RWPE1 (cell line): ENCODE measurements at regions not wholly inside any gene's neighbourhood (a gene's known extent, or its start where the extent isn't known, plus 50 kb on each side); places are given as distances from the start of the nearest gene placed in this dataset.
"Not testable (repeated sequence)": the region's sequence is repeated elsewhere in the genome, so short reads cannot be mapped to it uniquely, and the experiment has no call there.

Experiments used
- CTCF ChIA-PET: fragments of 350-600 bp; sonication (Branson Sonifier 250); formaldehyde crosslinking; extraction: SDS; loops from one replicate; lab custom pipeline; 2021; lab: Yijun Ruan, JAX
- POLR2A ChIA-PET: fragments of 400-600 bp; formaldehyde crosslinking; extraction: SDS; loops from one replicate; lab custom pipeline; 2020; ENCODE audit warnings: antibody characterized with exemption; ENCODE audit not compliant: low non-redundant PET; lab: Yijun Ruan, JAX
- DNase-seq: peaks from one replicate; pipeline ENCODE4 v3.0.0; 2012; ENCODE audit warnings: low spot score
- H3K27ac ChIP-seq: fragments of 450-650 bp; 2 replicates; pipeline ENCODE4 v1.5.1; 2017
- TF ChIP-seq, protein P1 (sequence below): fragments of 450-650 bp; conservative IDR thresholded peaks from 2 replicates; pipeline ENCODE4 v1.5.1; 2017; ENCODE audit warnings: low read depth, mild to moderate bottlenecking

DNA sequence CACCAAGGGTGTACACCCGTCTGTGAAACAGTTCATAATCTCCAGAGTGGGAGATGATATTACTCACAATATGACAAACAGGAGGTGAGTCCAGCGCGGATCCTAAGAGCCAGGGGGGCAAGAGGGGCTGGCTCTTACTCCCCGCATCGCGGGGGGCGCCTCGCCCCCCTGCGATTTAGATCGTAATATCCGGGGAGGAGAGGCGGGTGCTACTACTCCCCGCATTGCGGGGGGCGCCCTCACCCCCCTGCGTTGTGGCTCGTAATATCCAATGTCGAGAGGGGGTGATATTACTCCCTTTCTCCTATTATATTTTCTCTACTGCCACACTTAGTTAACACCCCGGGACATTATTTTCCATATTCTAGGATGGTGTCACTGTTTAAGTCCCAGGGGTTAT, 131.9 kb downstream of the ADRA2C start:
- no peak for DNase-seq
- ChIA-PET CTCF (no interaction called here), POLR2A (no interaction called here)
- TF ChIP-seq, protein P1, sequence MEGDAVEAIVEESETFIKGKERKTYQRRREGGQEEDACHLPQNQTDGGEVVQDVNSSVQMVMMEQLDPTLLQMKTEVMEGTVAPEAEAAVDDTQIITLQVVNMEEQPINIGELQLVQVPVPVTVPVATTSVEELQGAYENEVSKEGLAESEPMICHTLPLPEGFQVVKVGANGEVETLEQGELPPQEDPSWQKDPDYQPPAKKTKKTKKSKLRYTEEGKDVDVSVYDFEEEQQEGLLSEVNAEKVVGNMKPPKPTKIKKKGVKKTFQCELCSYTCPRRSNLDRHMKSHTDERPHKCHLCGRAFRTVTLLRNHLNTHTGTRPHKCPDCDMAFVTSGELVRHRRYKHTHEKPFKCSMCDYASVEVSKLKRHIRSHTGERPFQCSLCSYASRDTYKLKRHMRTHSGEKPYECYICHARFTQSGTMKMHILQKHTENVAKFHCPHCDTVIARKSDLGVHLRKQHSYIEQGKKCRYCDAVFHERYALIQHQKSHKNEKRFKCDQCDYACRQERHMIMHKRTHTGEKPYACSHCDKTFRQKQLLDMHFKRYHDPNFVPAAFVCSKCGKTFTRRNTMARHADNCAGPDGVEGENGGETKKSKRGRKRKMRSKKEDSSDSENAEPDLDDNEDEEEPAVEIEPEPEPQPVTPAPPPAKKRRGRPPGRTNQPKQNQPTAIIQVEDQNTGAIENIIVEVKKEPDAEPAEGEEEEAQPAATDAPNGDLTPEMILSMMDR: no peak
- H3K27ac ChIP-seq: no peak overlapping the region

DNA sequence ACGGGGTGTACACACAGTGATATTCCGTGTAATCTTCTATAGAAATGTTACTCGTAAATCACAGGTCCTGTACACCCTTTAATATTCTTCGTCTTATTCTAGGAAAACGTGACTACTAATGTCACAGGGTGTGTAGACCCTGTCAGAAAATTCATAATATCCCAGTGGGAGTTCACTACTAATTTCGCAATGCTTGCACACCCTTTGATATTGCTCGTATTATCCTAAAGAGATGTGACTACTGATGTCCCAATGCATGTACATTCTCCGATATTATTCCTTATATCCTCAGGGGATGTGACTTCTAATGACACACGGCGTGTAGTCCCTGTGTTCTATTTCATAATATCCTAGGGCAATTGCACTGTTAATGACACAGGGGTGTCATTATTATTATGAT, 132.7 kb downstream of the ADRA2C start:
- CTCF ChIA-PET, POLR2A ChIA-PET, DNase-seq: not testable (repeated sequence)

GRCh38 chr4:3904264-3904955, 138.2 kb downstream of the ADRA2C start:
- CTCF ChIA-PET, H3K27ac ChIP-seq, POLR2A ChIA-PET, DNase-seq: not testable (repeated sequence)

More for the DNA sequence above, 132.7 kb downstream of the ADRA2C start:
- not testable (repeated sequence) for H3K27ac ChIP-seq

DNA sequence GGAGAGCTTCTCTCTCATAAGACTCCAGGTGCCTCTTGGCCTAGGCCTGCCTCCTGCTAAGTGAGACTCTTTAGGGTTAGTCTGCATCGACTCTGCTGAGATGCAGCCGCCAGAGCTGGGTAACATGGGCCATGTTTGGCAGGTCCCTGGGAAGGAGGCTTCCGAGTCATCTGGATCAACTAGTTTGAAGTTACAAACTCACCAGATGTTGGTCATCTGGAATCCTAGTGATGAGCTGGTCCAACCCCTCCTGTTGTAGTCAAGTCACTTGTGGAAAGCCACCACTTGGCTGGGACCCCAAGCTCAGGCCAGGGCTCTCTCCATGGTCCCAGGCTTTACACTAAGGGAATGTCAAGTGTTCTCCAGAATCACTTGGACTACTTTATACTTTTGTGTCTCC, 143.4 kb downstream of the ADRA2C start:
- DNase-seq, H3K27ac ChIP-seq, CTCF ChIA-PET, POLR2A ChIA-PET: not testable (repeated sequence)

- H3K27ac ChIP-seq, CTCF ChIA-PET, POLR2A ChIA-PET, DNase-seq: not testable (repeated sequence)
Observed at GRCh38 chr4:3910161-3910950, 144.2 kb downstream of the ADRA2C start.

GRCh38 chr4:3911252-3911856, 145.2 kb downstream of the ADRA2C start:
- POLR2A ChIA-PET: no interaction called here
- CTCF ChIA-PET: no interaction called here

DNA sequence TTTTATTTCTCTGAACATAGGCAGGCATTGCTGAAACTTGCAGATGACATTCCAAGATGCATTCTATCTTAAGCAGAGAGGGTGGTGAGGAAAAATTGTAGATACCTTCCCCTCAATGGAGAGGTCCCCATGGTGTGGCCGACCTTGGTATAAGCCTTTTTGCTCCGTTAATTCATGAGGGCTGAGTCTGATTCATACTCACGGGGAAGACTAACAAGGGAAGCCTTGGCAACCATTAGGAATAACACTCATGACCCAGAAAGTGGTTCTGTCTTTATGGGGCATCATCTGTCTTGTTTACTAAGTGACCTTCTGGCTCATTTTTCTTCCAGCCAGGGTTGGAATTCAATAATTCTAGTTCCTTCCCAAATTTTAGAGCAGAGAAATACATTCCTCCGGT, 148.3 kb downstream of the ADRA2C start:
- CTCF ChIA-PET: not testable (repeated sequence)

More at GRCh38 chr4:3911252-3911856, 145.2 kb downstream of the ADRA2C start:
- no peak overlapping the region for H3K27ac ChIP-seq
- DNase-seq: no peak
- TF ChIP-seq, protein P1: no peak

DNA sequence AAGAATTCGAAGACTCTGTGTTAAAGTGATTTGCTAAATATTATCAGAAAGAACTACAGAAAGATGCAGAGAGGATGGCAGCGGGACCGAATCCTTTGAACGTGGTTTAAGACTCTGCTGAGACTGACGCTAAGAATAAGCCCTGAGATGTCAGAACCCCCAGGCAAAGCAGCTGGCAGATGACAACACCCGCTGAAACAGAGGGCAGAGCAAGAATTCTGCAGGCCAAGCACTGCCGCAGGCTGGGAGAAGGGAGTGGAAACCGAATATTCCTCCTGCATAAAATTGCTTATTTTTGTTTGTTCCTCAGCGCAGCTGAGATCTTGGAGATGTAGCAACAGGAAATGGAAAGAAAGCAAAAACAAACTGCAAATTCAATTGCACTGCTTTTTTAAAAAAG, 153.3 kb downstream of the ADRA2C start:
- CTCF ChIA-PET, DNase-seq, POLR2A ChIA-PET, H3K27ac ChIP-seq: not testable (repeated sequence)

More for the DNA sequence above, 148.3 kb downstream of the ADRA2C start:
- H3K27ac ChIP-seq, DNase-seq, POLR2A ChIA-PET: not testable (repeated sequence)

DNA sequence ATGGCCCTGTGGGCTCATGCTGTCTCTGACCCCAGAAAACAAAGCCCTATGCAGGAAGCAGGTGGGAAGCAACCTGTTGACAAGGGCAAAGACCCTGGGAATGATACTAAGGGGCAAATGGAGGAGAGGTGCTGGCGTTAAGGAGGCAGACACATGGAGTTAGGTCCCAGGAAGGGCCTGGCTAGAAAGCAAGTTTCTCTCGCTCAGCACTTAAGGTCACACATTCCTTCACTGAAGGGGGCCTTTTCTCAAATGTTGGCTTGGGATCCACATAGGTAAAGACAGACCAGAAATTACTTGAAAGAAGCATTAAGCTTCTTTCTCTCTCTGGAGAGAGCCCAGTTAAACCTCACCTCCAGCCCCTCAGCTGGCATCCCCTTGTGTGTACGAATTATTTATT, 155.7 kb downstream of the ADRA2C start:
- DNase-seq, H3K27ac ChIP-seq, POLR2A ChIA-PET, CTCF ChIA-PET: not testable (repeated sequence)

DNA sequence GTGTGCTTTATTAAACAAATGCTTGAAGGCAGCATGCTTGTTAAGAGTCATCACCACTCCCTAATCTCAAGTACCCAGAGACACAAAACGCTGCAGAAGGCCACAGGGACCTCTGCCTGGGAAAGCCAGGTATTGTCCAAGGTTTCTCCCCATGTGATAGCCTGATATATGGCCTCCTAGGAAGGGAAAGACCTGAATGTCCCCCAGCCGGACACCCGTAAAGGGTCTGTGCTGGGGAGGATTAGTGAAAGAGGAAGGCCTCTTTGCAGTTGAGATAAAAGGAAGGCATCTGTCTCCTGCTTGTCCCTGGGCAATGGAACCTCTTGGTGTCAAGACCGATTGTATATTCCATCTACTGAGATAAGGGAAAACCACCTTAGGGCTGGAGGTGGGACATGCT, 159.7 kb downstream of the ADRA2C start:
- POLR2A ChIA-PET, CTCF ChIA-PET, DNase-seq, H3K27ac ChIP-seq: not testable (repeated sequence)

DNA sequence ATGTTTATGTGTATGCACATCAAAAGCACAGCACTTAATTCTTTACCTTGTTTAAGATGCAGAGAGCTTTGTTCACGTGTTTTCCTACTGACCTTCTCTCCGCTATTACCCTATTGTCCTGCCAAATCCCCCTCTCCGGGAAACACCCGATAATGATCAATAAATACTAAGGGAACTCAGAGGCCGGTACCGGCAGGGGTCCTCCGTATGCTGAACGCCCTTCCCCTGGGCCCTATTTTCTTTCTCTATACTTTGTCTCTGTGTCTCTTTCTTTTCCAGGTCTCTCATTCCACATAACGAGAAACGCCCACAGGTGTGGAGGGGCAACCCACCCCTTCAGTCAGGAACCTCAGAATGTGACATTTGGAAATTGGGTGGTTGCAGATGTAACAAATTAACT, 160.1 kb downstream of the ADRA2C start:
- CTCF ChIA-PET, H3K27ac ChIP-seq, DNase-seq, POLR2A ChIA-PET: not testable (repeated sequence)

DNA sequence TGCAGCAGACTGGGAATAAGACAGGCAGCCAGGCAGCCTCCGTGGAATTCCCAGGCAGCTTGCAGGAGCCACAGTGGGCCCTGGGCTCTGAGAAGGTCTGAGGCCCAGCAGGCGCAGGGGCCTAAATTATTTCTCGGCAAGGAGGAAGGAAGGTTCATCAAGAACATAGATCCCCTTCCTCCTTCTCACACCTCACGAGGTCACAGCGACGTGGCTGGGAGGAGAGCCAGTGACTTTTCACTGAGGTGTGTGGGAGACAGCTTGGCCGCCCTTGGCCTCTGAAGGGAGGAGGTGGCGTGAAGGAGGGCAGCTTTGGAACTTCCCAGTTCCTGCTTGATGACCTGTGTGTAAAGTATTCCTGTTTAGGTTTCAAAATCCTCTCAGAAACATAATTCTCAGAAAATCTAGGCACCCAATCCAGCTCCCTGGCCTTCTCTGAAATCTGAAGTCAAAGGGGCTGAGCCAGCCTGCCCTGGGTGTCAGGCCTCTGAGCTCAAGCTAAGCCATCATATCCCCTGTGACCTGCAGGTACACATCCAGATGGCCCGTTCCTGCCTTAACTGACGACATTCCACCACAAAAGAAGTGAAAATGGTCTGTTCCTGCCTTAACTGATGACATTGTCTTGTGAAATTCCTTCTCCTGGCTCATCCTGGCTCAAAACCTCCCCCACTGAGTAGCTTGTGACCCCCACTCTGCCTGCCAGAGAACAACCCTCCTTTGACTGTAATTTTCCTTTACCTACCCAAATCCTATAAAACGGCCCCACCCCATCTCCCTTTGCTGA, 161.0 kb downstream of the ADRA2C start:
- POLR2A ChIA-PET, DNase-seq, CTCF ChIA-PET, H3K27ac ChIP-seq: not testable (repeated sequence)

GRCh38 chr4:3929431-3929830, 163.2 kb downstream of the ADRA2C start:
- H3K27ac ChIP-seq, POLR2A ChIA-PET, CTCF ChIA-PET, DNase-seq: not testable (repeated sequence)

- DNase-seq, POLR2A ChIA-PET, CTCF ChIA-PET, H3K27ac ChIP-seq: not testable (repeated sequence)
Observed at GRCh38 chr4:3932734-3933133, 166.5 kb downstream of the ADRA2C start.
